UCSD-AML1 (cell line): ENCODE measurements at regions not wholly inside any gene's neighbourhood (a gene's known extent, or its start where the extent isn't known, plus 50 kb on each side); places are given as distances from the start of the nearest gene placed in this dataset.
"Not testable (repeated sequence)": the region's sequence is repeated elsewhere in the genome, so short reads cannot be mapped to it uniquely, and the experiment has no call there.

ENCODE experiments used
- DNase-seq: peaks from one replicate; lab custom pipeline; 2025; ENCODE audit not compliant: unreplicated experiment; lab: John Stamatoyannopoulos, UW

DNA sequence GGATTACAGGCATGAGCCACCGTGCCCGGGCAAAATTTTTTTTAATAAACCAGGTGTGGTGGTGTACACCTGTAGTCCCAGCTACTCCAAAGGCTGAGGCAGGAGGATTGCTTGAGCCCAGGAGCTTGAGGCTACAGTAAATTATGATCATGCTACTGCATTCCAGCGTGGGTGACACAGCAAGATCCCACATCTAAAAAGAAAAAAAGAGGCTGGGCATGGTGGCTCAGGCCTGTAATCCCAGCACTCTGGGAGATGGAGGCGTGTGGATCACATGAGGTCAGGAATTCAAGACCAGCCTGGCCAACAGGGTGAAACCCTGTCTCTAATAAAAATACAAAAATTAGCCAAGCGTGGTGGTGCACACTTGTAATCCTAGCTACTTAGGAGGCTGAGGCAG, 125.6 kb downstream of the ZNF281 start:
- not testable (repeated sequence) for DNase-seq

- peak; percentile 37 for DNase-seq
These were observed 127.2 kb downstream of the ZNF281 start for GRCh38 chr1:200282497-200283122.

GRCh38 chr1:200281201-200281835, 128.5 kb downstream of the ZNF281 start:
- no peak for DNase-seq

- DNase-seq = peak; percentile 18
These were observed 129.9 kb downstream of the ZNF281 start for GRCh38 chr1:200279810-200280411.

GRCh38 chr1:200275816-200276453, 133.9 kb downstream of the ZNF281 start:
- no peak for DNase-seq

DNA sequence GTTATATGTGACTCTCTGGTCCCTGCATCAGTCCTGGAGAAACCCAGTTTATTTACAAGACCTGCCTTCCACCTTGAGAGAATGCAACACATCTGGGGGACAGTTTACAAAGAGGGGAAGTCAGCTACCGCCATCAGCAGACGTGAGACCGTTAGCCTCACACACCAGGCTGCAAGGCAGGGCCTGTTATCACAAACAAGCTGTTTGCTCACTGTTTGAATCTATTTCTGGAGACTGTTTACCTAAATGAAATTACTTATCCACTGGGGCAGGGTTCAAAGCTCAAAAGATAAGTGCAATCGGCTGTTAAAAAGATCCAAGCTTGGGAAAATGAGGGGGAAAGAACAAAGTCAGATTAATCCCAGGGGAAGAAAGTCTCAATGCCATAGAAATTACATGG, 134.4 kb downstream of the ZNF281 start:
- DNase-seq = no peak

GRCh38 chr1:200274116-200274515, 135.7 kb downstream of the ZNF281 start:
- DNase-seq = no peak

- DNase-seq = no peak
These were observed 137.3 kb downstream of the ZNF281 start for GRCh38 chr1:200272481-200273068.

- no peak for DNase-seq
These were observed 140.6 kb downstream of the ZNF281 start for GRCh38 chr1:200269256-200269655.

GRCh38 chr1:200267937-200268336, 141.9 kb downstream of the ZNF281 start:
- no peak for DNase-seq

- no peak for DNase-seq
These were observed 142.4 kb downstream of the ZNF281 start for GRCh38 chr1:200267458-200267857.

- DNase-seq = no peak
These were observed 143.0 kb downstream of the ZNF281 start for GRCh38 chr1:200266871-200267270.

DNA sequence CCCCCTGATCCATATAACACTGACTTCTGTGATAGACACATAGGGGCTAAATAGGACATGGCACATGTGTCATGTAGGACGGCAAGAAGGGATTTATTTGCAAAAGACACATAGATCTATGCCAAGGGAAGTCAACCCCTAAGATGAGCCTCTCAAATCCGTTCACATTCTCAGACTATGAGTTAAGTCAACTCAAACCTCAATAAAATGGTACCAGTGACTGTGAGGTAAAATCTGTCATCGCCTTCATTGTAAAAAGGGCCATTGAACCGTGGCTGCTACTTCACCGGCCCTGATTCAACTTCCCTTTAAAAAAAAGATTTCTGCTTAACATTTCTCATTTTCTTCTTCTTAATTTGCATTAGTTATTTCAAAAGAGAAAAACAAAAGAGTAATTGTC, 144.0 kb downstream of the ZNF281 start:
- DNase-seq = no peak

- no peak for DNase-seq
These were observed 144.7 kb downstream of the ZNF281 start for GRCh38 chr1:200265104-200265503.

DNA sequence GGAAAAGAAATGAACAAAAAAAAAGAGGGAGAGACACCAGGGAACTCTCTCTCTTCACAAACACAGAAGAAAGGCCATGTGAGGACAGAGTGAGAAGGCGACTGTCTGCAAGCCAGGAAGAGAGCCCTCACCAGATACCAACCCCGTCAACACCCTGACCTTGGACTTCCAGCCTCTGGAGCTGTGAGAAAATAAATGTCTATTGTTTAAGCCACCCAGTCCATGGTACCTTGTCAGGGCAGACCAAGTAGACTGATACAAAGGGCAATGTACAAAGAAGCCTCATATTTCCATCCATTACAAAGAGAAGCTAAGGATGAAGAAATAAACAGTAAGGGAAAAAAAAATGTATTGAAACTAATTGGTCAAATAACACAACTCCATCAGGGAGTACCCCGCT, 146.6 kb downstream of the ZNF281 start:
- DNase-seq = no peak

- DNase-seq = no peak
These were observed 147.4 kb downstream of the ZNF281 start for GRCh38 chr1:200262326-200262965.

GRCh38 chr1:200260597-200261335, 149.1 kb downstream of the ZNF281 start:
- no peak for DNase-seq

GRCh38 chr1:200258447-200259375, 151.1 kb downstream of the ZNF281 start:
- DNase-seq = no peak

DNA sequence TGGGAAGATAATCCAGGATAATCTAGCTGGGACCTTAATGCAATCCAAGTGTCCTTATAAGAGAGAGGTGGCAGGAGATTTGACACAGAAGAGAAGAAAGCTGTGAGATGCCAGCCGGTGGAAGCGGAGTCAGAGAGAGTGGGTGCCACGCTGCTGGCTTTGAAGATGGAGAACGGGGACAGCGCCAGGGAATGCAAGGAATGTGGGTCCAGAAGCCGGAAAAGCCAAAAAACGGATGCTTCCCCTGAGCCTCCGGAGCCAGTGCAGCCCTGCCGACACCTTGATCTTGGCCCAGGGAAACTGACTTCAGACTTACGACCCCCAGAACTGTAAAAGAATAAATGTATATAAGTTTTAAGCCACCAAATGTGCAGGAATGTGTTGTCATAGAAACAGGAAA, 152.6 kb downstream of the ZNF281 start:
- no peak for DNase-seq
